Pancreas (tissue), 10 donors: ENCODE measurements at regions not wholly inside any gene's neighbourhood (a gene's known extent, or its start where the extent isn't known, plus 50 kb on each side); places are given as distances from the start of the nearest gene placed in this dataset.

Experiments used
- ATAC-seq, 4 donors: fragments of 200-7000 bp; cut with Tn5 transposase; one replicate each; pipeline versions ENCODE4 v1.8.0 to v1.9.1; 2020; ENCODE audit warnings: mild to moderate bottlenecking in 4 of 4, moderate library complexity in 4 of 4
- DNase-seq, 6 donors: peaks; one replicate each; pipeline ENCODE4 v3.0.0-alpha.2; 2020
- FAIRE-seq: peaks from 2 replicates; lab custom pipeline; 2012; peaks lifted over from hg19 to GRCh38; lab: Jason Lieb, UNC
- H3K27ac ChIP-seq, 4 donors: fragments of 200-600 bp; sonication (generic); 1 replicate in 3 of 4; 2 replicates in 1 of 4; pipeline versions ENCODE4 v1.5.0 to v1.8.0; 2020
- H3K27me3 ChIP-seq, 4 donors: fragments of 200-600 bp; one replicate each; pipeline ENCODE4 v1.8.0; 2021
- H3K36me3 ChIP-seq, 3 donors: fragments of 200-600 bp; sonication (generic) in 1 of 3; one replicate each; pipeline versions ENCODE4 v1.5.0 to v1.8.0; 2020 to 2021
- H3K4me1 ChIP-seq, 3 donors: fragments of 200-600 bp; one replicate each; pipeline ENCODE4 v1.8.0; 2021
- H3K4me3 ChIP-seq, 4 donors: fragments of 200-600 bp; sonication (generic) in 2 of 4; one replicate each; pipeline versions ENCODE4 v1.5.0 to v1.8.0; 2020 to 2021
- H3K9me3 ChIP-seq, 4 donors: fragments of 200-600 bp; one replicate each; pipeline ENCODE4 v1.8.0; 2021
- whole genome bisulfite sequencing, 2 donors: extraction: QIAGEN DNeasy Blood & Tissue Kit; methylation state at CpG; one replicate each; pipeline ENCODE4 v1.1.7; 2013; 5-methylcytosine and 5-hydroxymethylcytosine counted together
- intact Hi-C, 3 donors: fragments of 100-400 bp; cut with DNase I; formaldehyde crosslinking; loops; one replicate each; pipeline versions ENCODE4 v1.11.1 to v1.14.2; 2022
- TF ChIP-seq, protein P1 (sequence below), 4 donors: fragments of 200-600 bp; sonication (generic) in 3 of 4; IDR thresholded peaks; one replicate each; pipeline versions ENCODE4 v1.5.0 to v1.8.0; 2021; ENCODE audit warnings: antibody characterized with exemption in 4 of 4
- donor health status: healthy with polysubstance abuse.
- donor health status: DM: no; HTN: no; CAD: no; lungs with moderate emphysema.
- donor health status: DM: no; HTN: no; CAD: no.
- donor health status: control.
- donor health status: control.
- donor health status: Bipolar disorder and iron deficiency.
- donor health status: DM: yes; HTN: yes; CAD: no.
- donor health status: DM: no; HTN: no; CAD: no.
- donor health status: DM: no; HTN: no; CAD: no.
- donor health status: DM: yes; HTN: yes; CAD: no.

DNA sequence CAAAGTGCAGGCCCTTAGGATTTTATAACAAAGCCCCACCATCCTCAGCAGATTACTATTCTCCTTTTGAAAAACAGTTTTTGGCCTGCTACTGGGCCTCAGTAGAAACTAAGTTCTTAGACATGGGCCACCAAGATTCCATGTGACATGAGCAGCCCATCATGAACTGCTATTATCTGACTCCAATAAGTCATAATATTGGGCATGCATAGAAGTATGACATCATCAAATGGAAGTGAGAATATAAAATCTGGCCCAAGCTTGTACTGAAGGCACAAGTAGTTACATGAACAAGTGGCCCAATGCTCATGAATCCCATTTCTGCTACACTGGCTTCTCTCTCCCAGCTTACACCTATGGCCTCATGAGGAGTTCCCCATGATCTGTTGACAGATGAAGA is 404.8 kb downstream of the EPHA5 start:
- FAIRE-seq, result no peak
- intact Hi-C loops, result no loop called here

DNA sequence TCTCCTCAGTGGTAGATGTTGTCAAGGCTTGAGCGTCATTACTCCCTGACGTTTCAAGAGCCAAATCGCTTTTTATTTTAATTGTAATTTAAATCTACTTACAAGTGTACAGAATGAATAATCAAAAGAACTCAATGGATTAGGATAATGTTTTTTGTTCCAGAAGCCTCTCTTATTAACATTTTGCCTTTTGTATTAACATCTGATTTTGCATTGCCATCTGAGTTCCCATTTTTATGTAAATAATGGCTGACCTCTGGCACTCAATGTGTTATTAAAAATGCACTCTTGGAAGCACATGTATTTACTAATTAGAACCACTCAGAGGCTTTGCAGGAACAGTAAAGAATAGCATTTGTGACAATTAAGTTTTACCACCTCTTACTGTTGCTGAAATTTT is 411.0 kb downstream of the EPHA5 start:
- intact Hi-C loops, result no loop called here
- no peak for FAIRE-seq
- WGBS, 2 donors, result 75 to 81% methylated on average over 3 of the region's 3 CpGs

More for the DNA sequence above, 404.8 kb downstream of the EPHA5 start:
- Histone ChIP-seq H3K27ac (no peak overlapping the region), H3K4me3 (no peak overlapping the region), H3K4me1 (no peaks in the 10 kb centered on the region), H3K27me3 (no peaks in the 10 kb centered on the region), H3K36me3 (no peaks in the 10 kb centered on the region), H3K9me3 (no peaks in the 10 kb centered on the region)
- TF ChIP-seq, protein P1, sequence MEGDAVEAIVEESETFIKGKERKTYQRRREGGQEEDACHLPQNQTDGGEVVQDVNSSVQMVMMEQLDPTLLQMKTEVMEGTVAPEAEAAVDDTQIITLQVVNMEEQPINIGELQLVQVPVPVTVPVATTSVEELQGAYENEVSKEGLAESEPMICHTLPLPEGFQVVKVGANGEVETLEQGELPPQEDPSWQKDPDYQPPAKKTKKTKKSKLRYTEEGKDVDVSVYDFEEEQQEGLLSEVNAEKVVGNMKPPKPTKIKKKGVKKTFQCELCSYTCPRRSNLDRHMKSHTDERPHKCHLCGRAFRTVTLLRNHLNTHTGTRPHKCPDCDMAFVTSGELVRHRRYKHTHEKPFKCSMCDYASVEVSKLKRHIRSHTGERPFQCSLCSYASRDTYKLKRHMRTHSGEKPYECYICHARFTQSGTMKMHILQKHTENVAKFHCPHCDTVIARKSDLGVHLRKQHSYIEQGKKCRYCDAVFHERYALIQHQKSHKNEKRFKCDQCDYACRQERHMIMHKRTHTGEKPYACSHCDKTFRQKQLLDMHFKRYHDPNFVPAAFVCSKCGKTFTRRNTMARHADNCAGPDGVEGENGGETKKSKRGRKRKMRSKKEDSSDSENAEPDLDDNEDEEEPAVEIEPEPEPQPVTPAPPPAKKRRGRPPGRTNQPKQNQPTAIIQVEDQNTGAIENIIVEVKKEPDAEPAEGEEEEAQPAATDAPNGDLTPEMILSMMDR (IDR thresholded peaks at IDR 0.05), result no peak
- DNase-seq, result no peak
- ATAC-seq, result no peak

DNA sequence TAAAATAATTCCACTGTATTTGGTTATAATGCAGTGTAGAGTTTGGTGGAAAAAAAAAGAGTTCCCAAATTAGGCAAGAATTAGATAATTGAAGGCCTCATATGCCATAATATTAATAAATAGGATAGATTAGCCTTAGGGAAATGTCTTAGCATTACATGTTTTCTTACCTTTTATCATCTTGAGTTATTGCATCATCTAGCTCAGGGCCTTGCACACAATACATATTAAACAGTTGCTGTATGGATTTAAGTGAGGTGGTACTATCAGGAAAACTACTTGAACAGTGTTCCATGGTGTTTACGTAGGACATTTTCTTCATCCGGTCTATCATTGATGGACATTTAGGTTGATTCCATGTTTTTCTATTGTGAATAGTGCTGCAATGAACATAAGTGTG is 419.4 kb downstream of the EPHA5 start:
- Histone ChIP-seq H3K27ac (no peak overlapping the region), H3K27me3 (no peaks in the 10 kb centered on the region), H3K9me3 (no peaks in the 10 kb centered on the region), H3K4me3 (no peak overlapping the region), H3K4me1 (peaks cover 0 to 6% (median 0%) of the 10 kb centered on the region in 3 donors), H3K36me3 (no peaks in the 10 kb centered on the region)
- WGBS, 2 donors, result 93 to 97% methylated on average over 2 of the region's 2 CpGs
- TF ChIP-seq, protein P1 (IDR thresholded peaks at IDR 0.05), result no peak
- FAIRE-seq (no peak), ATAC-seq (no peak), DNase-seq (no peak)
- intact Hi-C loops, result no loop called here

More for the DNA sequence above, 411.0 kb downstream of the EPHA5 start:
- DNase-seq (no peak), ATAC-seq (no peak)
- no peaks in the 10 kb centered on the region for H3K36me3 ChIP-seq
- TF ChIP-seq, protein P1 (IDR thresholded peaks at IDR 0.05), result no peak
- peaks cover 0 to 4% (median 0%) of the 10 kb centered on the region in 3 donors for H3K4me1 ChIP-seq
- H3K27me3 ChIP-seq, result no peaks in the 10 kb centered on the region
- no peak overlapping the region for H3K4me3 ChIP-seq
- no peaks in the 10 kb centered on the region for H3K9me3 ChIP-seq
- no peak overlapping the region for H3K27ac ChIP-seq

DNA sequence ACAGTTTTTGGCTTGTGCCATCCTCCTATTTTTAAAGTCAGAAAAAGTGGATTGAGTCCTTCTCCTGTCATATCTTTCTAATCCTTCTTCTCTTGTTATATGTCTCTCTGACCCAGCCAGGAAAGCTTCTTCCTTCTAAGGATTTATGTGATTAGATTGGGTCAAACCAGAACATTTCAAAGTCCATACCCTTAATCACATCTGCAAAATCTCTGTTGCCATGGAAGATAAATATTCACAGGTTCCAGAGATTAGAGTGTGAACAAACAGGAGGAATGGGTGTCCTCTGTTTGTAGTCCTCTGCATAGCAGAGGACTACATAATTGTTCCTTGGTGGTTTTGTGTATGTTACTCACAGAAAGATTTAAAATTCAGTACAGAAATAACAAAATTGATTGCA is 421.2 kb downstream of the EPHA5 start:
- H3K27ac ChIP-seq, result no peak overlapping the region
- no peak for DNase-seq
- H3K36me3 ChIP-seq, result no peaks in the 10 kb centered on the region
- FAIRE-seq, result no peak
- no peak for ATAC-seq
- H3K9me3 ChIP-seq, result no peaks in the 10 kb centered on the region
- peaks cover 0 to under 1% (median 0%) of the 10 kb centered on the region in 3 donors for H3K4me1 ChIP-seq
- no peaks in the 10 kb centered on the region for H3K27me3 ChIP-seq
- TF ChIP-seq, protein P1 (IDR thresholded peaks at IDR 0.05), result no peak
- intact Hi-C loops, result no loop called here
- no peak overlapping the region for H3K4me3 ChIP-seq

DNA sequence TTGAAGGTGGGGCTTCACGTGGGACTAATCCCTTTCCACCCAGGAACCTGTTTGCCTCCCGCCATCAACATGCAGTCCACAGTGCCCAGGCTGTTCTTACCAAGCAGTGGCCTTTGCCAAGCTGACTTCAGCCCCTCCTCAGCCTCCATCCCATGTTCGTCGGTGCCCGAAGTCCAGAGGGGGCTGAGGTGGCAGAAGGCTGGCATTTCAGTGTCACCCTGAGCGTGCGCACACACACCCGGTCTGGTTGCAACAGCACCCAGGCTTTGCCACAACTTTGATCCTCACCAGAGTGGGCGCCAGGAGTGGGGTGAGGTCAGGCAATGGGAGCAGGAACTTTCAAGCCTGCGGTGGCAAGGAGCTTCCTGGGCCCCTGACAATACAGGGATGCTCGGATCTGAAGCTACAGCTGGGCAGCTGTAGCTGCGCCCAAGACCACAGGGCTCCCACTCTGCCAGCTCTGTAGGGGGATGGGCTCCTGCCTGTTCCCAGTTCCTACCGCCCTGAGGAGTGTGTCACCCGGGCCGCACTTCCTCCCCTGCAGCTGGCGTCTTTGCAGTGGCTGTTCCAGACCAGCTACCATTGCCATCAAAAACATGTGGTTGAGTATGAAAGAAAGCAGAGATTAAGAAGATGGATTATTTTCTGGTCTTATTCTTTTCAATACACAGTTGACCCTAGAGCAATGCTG is 428.0 kb downstream of the EPHA5 start:
- Histone ChIP-seq H3K4me3 (no peak overlapping the region), H3K27me3 (no peaks in the 10 kb centered on the region), H3K27ac (no peak overlapping the region), H3K9me3 (no peaks in the 10 kb centered on the region), H3K4me1 (peaks cover 0 to 6% (median 0%) of the 10 kb centered on the region in 3 donors), H3K36me3 (no peaks in the 10 kb centered on the region)
- intact Hi-C loops, result no loop called here
- FAIRE-seq (no peak), DNase-seq (peak in 1 of 6 donors; percentile 28), ATAC-seq (no peak)
- WGBS, 2 donors, result 86 to 94% methylated on average over 16 of the region's 16 CpGs
- TF ChIP-seq, protein P1 (IDR thresholded peaks at IDR 0.05), result no peak
